K562 (cell line): ENCODE measurements at regions not wholly inside any gene's neighbourhood (a gene's known extent, or its start where the extent isn't known, plus 50 kb on each side); places are given as distances from the start of the nearest gene placed in this dataset.

Source experiments
- HSF4 ChIP-seq: fragments of 250-450 bp; sonication (Bioruptor Pico); IDR thresholded peaks from 2 replicates; pipeline ENCODE4 v2.1.2; 2022; ENCODE audit warnings: mild to moderate bottlenecking, moderate library complexity, borderline replicate concordance
- L3MBTL2 ChIP-seq: fragments of 450-650 bp; IDR thresholded peaks from 2 replicates; pipeline ENCODE4 v1.6.1; 2016; ENCODE audit warnings: mild to moderate bottlenecking, moderate library complexity
- THAP12 ChIP-seq: fragments of 250-450 bp; sonication (Bioruptor Pico); IDR thresholded peaks from 2 replicates; pipeline ENCODE4 v1.9.0; 2021; ENCODE audit warnings: mild to moderate bottlenecking, inconsistent platforms
- USF2 ChIP-seq: sonication (generic); formaldehyde crosslinking; IDR thresholded peaks from 2 replicates; pipeline ENCODE4 v1.5.0; 2020; ENCODE audit warnings: missing genetic modification reagents
- TF ChIP-seq, protein P1 (sequence below), 3 experiments: fragments of 200-800 bp in 1 of 3; fragments of 250-450 bp in 1 of 3; fragments of 450-650 bp in 1 of 3; sonication (Bioruptor Pico) in 1 of 3; sonication (Bioruptor generic) in 1 of 3; formaldehyde crosslinking in 1 of 3; IDR thresholded peaks; 2 replicates each; pipeline versions ENCODE4 v1.6.1 to v1.8.0; 2016 to 2022; ENCODE audit warnings: mild to moderate bottlenecking in 2 of 3, missing genetic modification characterization in 2 of 3, missing compliant biosample characterization in 1 of 3, moderate library complexity in 1 of 3

DNA sequence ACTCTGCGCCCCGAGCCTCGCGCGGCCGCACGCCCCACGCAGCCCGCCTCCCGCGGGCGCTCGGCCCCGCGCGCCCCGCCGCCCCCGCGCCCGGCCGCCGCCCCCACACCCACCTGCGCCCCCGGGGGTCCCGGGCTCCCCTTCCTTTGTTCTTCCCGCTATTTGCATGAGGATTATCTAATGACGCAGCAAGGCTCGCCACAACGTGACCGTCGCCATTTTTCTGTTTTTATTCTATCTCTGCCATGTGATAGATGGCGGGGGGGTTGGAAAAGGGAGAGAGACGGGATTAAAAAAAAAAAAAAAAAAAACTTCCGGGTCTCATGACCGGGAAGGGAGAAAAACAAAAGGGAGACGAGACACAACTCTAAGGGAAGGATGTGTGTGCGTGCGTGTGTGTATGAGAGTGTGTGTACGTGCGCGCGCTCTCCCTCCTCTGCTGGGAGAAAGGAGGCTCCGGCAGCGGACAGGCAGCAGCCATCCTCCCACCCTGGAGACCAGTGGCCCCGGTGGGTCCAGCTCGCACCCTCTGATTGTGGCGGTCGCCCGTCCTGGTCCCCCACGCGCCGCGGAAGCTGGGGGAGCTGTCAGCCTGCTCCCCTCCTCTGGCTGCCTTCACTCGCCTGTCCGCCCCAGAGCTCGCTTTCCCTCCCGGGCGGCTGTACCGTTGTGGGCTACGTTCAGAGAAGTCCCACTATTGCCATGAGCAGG is 80.4 kb upstream of the AK4 start (continued):
- TF ChIP-seq USF2 (CRISPR knock-in tag), result peak; percentile 45; the same call in 1 of the 2 replicates
- peak; percentile 31; the same call in 1 of the 2 replicates for TF ChIP-seq THAP12 (CRISPR knock-in tag)
- no peak for TF ChIP-seq HSF4 (CRISPR knock-in tag)
- peak; percentile 73 for TF ChIP-seq L3MBTL2
- TF ChIP-seq, protein P1, sequence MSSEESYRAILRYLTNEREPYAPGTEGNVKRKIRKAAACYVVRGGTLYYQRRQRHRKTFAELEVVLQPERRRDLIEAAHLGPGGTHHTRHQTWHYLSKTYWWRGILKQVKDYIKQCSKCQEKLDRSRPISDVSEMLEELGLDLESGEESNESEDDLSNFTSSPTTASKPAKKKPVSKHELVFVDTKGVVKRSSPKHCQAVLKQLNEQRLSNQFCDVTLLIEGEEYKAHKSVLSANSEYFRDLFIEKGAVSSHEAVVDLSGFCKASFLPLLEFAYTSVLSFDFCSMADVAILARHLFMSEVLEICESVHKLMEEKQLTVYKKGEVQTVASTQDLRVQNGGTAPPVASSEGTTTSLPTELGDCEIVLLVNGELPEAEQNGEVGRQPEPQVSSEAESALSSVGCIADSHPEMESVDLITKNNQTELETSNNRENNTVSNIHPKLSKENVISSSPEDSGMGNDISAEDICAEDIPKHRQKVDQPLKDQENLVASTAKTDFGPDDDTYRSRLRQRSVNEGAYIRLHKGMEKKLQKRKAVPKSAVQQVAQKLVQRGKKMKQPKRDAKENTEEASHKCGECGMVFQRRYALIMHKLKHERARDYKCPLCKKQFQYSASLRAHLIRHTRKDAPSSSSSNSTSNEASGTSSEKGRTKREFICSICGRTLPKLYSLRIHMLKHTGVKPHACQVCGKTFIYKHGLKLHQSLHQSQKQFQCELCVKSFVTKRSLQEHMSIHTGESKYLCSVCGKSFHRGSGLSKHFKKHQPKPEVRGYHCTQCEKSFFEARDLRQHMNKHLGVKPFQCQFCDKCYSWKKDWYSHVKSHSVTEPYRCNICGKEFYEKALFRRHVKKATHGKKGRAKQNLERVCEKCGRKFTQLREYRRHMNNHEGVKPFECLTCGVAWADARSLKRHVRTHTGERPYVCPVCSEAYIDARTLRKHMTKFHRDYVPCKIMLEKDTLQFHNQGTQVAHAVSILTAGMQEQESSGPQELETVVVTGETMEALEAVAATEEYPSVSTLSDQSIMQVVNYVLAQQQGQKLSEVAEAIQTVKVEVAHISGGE (CRISPR knock-in tag; IDR thresholded peaks at IDR 0.05), result no peak; a peak in 1 of 6 replicates
